Lung microvascular endothelial cell (primary cell): ENCODE measurements at regions not wholly inside any gene's neighbourhood (a gene's known extent, or its start where the extent isn't known, plus 50 kb on each side); places are given as distances from the start of the nearest gene placed in this dataset.

Source experiments
- DNase-seq, 2 donors: peaks; one replicate each; pipeline versions ENCODE4 v3.0.0 to v3.0.0-alpha.2; 2010; ENCODE audit warnings: low read depth in 2 of 2

DNA sequence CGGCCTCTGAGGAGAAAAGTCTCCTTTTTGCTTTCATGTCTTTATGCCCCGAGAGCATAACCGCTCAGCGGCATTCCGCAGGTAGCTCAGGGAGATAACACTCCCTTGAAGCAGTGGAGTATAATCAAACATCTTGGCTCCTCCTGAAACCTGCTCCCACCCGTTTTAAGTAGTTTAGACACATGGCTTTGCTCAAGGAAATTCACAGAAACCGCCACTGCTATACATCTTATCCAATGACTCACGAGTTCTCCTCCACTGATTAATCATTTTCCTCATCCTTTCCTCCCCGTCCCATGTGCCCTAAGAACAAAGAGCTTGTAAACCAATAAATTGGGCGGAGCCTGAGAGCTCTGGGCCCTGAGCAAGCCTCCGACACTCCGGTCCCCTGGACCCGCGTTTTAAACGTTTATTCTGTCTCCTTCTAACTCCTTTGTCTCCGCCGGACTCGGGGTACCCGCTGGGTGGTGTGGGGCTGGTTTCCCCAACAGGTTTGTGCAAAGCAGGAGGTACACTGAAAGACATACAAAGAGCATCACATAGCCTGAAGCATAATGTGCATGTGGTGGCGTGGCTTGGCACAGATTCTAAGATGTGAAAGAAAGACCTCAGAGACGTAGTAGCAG, 401.2 kb downstream of the TLL1 start:
- no peak for DNase-seq

DNA sequence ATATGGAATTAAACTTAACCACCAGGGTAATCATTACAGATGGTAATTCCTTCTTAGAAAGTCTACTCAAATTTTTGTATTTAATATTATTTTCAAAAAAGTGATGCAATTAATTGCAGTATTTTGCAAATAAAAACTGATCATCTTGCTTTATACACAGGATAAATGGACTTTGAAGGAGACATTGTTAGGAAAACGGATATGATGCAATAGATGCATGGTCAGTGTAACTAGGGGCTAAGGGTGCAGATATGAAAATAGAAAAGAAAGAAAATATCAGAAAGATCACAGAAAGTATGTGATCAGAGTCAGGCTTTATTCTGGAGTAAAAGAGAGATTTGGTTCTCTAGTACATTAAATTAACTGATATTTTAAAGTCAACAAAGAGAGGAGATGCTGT, 401.7 kb downstream of the TLL1 start:
- DNase-seq, result no peak

DNA sequence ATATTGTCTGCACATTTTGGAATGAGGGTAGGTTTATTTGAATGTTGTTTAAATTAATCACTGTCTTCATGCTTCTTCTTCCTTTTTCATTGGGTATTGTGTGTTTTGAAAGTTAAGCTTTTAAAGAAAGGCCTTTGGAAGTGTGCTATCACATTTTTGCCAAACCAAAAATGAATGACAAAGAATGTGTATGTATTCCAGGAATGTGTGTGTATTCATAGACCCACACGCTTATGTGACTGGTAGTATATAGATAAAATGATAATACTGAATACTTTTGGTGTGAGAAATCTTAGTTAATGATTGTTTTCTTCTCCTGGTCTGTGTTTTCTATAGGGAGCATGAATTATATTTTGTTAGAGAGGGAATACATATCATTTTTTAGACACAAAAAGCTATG, 404.4 kb downstream of the TLL1 start:
- DNase-seq, result no peak

DNA sequence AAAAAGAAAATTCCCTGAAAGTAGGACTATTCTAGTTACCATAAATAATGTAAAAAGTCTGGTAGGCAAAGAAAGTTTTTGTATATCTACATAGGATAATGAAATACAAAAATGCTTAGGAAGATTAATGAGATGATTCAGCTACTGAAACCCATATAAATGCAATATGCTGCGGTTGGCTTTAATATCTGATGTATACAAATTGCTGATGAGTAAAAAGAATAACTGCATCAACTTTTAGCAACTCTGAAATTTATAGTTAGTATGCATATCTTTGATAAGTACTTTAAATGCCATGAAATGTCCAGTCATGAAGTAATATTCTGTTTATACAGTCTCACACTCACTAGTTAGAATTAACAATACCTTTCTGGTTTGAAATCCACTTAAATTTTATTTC, 404.8 kb downstream of the TLL1 start:
- no peak for DNase-seq

DNA sequence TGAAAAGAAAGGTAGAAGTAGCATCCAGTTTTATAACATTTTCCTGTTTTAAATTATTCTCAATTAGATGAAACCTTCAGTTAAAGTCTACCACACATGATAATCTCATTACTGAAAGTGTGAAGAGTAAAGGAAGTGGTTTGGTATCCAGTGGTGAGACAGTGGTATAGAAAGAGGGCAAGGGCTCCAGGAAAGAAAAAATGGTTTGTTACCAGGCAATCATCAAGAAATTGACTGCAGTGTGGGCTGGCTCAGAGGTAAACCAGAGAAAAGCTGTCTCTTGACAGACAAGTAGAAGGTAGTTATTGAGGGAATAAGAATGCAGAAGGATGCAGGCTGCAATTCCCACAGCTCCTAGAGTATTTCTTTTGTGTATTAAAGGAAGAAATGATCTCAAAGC, 406.2 kb downstream of the TLL1 start:
- no peak for DNase-seq

DNA sequence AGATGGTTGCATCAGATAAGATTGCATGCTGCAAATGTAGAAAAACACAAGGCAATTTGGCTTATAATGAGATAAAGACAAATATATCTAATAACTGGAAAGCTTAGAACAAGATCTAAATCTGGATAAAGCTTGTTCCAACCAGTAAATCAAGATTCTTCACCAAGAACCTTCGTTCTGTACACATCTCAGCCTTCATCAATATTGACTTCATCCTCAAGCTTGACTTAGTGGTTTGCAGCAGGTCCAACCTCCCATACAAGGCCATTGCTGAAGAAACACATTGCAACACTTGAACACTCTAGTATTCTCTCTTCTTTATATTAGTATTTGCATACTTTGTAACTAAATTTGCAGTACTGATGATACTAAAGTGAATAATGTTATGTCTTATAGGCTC, 407.6 kb downstream of the TLL1 start:
- DNase-seq, result no peak

DNA sequence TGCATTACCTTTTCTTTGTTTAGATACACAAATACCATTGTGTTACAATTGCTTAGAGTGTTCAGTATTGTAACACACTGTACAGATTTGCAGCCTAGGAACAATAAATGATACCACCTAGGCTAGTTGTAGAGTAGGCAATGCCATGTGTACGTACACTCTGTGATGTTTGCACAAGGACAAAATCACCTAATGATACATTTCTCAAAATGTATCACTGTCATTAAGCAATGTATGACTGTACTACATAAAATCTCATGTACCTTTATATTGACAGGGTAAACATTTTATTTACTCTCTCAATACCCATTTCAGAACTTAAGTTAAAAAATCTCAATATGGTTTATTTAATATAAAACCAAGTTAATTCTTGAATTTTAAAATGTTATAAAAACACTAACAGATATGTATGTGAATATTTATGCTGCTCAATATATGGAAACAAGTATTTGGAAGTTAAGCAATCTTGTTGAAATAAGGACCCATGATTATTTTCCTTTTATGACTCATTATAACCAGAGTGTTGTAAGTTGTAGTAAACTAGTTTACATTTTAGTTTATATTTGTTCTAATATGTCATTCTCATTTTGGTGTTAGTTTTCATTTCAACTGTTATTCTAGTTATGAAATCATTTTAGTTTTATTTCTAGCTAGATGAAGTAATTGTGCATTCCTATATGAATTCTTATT, 409.2 kb downstream of the TLL1 start:
- DNase-seq, result no peak

DNA sequence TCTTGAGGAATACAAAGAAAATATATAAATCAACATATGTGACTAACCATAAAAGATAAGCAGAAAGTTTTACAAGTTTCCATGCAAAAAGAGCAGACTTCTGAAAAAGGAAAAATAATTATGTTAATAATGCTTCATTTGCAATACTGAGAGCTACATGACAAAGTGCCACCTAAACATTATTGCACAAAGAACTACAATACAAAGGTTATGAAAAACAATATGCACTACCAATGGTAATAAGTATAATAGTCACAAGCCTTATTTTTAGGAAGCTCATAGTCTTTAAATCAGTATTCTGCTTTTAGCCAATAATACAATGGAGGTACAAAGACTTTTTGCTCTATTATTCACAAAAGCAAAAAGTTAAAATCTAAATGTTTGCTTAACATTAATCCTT, 411.2 kb downstream of the TLL1 start:
- DNase-seq, result no peak

DNA sequence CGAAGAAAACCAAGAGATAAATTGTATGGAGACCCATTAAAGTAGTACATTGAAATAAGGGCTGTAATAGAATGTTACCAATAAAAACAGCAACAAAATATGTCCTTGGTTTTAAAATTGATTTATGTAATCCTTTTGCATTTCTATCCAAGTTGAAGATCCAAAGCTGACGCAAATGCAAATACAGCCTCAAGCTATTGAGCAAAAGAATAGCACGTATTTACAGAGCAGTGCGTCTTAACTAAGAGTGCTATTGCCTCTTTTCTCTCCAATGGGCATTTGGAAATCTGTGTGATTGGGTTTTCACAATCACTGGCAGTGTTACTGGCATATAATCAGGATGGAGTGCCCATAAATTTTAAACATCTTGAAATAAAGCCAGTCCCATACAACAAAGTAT, 417.4 kb downstream of the TLL1 start:
- DNase-seq, result no peak

DNA sequence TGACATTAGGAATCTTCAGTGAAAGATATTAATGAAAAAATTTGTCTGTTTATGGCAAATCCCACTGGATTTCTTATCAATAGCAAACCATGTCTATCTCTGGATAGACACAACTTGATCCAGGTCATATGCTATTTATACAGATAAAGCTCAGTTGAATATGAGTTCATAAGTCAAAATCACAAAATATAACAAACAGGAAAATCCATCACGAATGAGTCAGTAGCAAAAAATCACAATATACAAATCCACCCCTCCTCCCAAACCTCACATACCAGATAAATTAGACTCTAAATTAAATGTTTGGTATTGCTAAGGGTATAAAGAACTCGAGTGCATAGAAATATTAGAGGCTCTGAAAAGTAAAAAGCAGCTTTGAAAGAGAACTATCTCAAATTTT, 420.5 kb downstream of the TLL1 start:
- DNase-seq, result peak; percentile 42 to 48

DNA sequence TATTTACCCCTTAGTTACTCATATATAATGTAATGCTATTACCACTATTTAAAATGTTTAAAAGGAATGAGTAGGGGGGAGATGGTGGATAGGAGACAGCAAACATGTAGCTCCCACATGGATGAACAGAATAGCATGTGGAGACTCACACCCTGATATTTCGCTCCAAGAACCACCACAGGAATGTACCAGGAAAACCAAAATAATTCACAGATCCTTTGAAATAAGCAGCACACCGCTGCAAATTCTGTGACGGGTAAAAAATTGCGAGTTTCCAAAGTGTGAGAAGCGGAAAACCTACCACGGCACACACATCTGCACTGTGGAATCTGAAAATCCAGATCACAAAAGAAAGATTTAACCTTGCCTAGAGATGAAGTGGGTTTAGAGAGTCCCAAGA, 428.2 kb downstream of the TLL1 start:
- DNase-seq, result no peak

DNA sequence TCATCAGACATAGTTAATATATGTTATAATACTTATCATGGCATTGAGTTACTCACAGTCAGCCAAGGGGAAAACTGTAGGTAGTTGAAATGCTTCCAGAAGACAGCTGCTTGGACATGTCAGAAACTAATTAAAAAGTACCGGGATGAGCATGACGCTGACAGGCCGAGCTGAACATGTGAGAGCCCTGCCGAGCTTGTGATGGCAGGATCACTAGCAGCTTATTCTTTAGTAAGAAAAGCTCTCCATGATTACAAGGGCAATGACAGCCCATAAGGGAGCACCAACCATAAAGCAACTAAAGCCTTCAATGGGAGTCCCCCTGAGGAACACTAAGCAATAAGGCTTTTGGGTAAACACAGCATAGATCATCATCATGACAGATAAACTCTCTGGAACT, 435.6 kb downstream of the TLL1 start:
- no peak for DNase-seq

DNA sequence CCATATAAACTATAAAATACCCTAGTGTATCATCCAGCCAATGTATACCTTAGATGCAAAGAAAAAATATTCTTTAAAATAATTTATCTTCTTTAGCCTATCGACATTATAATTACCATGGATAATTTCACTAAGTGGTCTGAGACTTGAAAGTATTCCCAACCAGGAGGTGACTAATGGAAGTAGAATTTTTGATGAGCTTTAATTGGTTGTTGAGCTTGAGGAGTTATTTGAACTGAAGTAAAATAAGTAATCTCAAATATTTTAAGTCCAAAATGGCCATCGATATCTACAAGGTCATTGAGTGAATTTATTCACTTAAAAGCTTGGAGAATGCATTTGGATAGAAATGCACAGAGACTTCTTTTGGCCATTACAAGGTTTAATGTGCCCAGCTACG, 436.2 kb downstream of the TLL1 start:
- DNase-seq, result no peak

DNA sequence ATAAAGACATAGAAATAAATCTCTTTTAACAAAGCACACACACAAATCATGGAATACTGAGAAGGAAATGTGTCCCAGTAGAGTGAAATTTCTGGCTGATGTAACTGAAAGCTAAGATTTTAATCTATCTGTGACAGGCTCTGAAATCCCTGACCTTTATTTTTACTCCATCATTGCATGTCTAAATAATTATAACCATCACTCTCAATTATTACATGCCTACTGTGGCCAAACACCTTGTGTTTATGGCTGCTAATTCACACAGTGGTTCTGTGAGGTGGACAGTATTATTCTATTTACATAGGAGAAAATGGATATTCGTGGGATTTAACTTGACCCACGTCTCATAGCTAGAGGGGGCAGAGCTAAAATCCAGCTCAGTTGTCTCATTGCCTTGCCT, 438.1 kb downstream of the TLL1 start:
- no peak for DNase-seq

DNA sequence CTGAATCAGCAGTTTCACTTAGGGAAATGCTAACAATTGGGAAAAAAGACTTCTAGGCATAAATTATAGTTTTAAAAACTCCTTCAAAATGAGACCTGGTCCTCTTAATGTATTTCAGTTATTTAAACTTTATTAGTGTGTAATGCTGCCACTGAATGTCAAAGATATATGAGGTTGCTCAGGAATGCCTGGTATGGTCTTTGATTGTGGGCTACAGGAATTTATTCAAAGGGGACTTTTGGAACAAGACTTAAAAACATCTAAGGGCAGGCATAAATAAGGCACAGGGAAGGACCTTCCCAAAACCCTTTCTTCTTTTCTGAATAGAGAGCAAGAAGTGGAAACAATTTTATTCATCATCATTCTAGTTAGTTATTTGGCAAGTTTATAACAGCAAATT, 439.1 kb downstream of the TLL1 start:
- no peak for DNase-seq

DNA sequence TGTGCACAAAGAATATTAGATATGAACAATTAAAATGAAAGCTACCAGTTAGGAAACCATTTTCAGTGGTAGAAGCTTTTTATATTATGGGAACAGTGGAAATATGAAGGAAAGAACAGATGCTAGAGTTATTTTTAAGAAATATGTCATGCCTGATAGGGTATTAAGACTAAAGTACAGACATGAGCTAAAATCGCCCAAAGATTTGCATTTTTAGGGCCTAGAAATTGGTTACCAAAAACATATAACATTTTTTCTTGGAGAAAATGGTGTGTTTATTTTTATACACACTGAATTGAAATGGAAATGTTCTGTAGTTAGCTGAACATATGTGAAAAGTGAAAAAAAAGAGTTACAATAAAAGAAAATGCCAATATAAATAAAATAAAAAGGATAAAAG, 441.9 kb downstream of the TLL1 start:
- DNase-seq, result no peak

DNA sequence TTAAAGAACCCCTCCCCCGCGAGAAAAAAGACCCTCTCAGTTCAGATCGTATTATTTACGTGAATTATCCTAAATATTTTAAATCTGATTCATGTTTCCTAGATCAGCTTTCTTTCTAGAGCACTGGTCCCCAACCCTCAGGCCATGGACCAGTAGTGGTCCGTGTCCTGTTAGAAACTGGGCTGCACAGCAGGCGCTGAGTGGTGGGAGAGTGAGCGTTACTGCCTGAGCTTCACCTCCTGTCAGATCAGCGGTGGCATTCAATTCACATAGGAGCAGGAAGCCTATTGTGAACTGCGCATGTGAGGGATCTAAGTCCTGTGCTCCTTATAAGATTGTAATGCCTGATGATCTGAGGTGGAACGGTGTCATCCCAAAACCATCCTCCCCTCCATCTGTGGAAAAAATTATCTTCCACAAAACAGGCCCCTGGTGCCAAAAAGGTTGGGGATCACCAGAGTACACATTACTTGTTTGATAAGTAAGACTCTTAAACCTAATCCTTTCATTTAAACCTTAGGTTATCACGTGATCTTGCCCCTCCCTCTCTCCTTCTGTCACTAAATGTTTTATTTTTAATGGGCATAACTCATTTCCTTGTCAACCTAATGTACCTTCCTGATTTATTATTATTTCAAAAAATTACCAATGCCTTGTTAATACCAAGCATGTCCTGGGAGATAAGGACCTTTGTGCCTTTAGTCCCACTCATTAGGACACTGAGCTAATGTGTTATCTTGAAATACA, 442.9 kb downstream of the TLL1 start:
- DNase-seq, result no peak

DNA sequence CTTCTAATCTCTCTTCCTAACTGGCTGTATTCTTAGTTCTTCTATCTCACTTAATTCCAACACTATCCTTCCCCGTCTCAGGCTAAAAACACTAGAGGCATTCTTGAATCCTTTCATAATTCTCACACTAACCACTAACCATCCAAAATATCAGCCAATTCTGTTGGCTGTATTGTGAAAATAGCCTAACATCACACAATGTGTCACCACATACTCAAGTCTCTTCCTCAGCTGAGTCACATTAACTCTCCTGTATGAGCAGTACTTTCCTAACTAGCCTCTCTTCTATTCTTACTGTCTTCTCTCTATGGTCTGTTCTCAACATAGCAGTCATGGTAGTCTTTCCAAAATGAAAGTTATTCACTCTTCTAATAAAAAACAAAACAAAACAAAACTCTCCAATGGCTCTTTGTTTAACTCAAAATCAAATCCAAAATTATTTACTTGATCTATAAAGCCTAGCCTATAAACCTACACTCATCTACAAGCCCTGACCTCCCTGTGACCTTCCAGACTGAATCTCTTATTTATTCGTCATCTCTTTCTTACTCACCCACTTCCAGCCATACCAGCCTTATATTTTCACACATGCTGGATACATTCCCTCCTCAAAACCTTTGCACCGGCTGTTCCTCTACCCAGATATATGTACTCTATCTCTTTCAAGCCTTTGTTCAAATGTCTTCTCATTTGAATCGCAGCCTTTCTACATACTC, 445.9 kb downstream of the TLL1 start:
- peak in 1 of 2 donors; percentile 12 for DNase-seq

DNA sequence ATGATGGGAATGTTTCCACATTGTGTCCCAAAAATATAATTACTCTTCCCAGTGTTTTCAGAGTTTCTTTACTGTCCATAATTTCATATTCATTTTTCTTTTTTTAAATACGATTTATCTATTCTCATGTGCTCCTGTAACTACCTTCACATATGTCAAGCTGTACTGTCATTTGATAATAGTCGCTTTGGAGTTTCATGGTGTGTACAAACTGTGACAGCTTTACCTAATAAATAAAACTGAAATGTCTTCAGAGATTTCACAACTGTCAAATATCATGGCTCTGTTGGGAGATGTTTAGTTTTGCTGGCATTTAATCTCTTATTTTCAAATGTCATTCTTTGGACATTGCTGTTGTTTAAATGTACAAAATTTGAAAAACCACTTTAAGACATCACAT, 450.2 kb downstream of the TLL1 start:
- DNase-seq, result no peak

DNA sequence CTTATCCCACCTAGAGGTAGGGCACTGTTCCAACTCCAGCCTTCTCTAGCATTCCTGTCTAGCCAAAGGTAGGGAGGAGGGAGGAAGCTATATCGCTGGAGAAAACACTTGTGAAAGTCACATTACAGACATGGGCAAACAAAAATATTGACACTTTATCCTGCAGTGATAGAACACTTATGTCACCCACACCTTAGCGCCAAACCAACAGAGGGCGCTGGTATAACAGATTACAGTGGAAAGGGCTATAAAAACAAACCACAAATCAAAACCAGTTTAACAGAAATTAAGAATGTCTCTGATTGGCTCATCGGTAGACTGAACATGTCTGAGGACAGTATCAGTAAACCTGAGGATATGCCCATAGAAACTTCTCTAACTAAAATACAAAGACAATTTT, 451.3 kb downstream of the TLL1 start:
- DNase-seq, result peak; percentile 2 to 15

DNA sequence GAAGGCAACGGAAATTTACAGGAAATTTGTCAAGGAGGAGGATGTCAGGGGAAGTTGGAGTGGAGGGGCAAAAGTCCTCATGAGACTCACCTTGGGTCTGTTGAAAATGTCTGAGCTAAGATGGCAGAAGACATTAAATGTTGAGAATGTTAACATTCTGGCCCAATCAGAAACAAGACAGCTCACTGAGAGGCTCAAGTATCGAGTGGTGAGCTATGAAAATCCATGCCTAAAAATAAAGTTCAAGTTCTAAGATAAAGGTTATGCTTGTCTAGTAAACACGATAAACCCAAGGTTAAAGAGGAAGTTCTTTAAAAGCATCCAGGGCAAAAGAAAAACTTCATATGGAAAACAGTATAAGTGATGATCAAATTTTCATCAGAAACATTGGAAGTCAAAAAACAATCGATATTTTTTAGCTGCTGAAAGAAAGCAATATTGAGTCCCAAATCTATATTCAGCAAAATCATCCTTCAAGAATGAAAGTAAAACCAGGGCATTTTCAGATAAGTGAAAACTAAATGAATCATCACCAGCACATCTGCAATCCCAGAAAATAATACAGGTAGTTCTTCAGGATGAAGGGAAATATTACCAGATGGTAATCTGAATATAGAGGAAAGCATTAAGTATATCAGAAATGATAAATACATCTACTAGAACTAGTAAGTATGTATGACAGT, 462.4 kb downstream of the TLL1 start:
- DNase-seq, result no peak

DNA sequence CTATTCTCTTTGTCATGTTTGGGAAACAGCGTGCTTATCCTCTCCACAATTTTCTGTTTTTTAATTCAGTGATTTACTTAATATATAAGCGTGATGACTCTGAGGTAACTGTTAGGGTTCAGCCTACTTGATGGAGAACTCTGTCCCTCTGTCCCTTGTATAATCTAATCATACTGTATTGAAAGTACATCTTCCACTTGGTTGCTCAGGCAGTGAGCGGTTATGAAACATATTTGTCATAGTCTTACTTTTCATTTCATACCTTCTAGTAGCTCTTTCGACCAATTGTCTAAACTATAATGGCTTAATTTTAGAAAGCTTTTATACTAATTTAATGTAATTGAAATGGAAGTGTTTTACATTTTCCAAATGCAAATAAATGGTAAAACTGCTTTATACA, 469.0 kb downstream of the TLL1 start:
- DNase-seq, result no peak
